GM19025 (cell line): ENCODE measurements at regions not wholly inside any gene's neighbourhood (a gene's known extent, or its start where the extent isn't known, plus 50 kb on each side); places are given as distances from the start of the nearest gene placed in this dataset.

Experiments
- ATAC-seq: cut with Tn5 transposase; IDR thresholded peaks from one replicate; pipeline ENCODE4 v1.9.1; 2021; ENCODE audit warnings: mild to moderate bottlenecking, low read depth, moderate library complexity; ENCODE audit not compliant: unreplicated experiment

- ATAC-seq: no peak
Observed at GRCh38 chr5:1708592-1709141, 91.0 kb downstream of the MRPL36 start.

GRCh38 chr5:1707467-1707866, 92.2 kb downstream of the MRPL36 start:
- ATAC-seq: no peak

DNA sequence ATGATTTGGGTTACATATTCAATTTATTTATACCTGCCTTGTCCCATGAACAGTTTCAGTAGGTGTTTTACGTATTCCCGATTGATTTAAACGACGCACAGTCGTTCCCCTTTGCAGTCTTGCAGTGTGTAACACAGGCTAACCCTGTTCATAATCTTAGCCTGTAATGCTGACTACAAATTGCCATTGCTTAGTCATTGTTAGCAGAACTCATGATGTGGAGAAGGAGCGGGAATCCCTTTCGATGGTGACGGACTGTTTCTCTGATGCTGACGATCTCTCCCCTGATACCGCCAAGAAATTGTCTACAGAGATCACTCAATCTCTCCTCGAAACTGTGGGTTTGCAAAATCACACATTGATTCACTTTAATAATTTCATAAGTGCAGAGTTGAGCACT, 93.2 kb downstream of the MRPL36 start:
- no peak for ATAC-seq

- ATAC-seq: no peak
Observed at GRCh38 chr5:1706021-1706420, 93.6 kb downstream of the MRPL36 start.

DNA sequence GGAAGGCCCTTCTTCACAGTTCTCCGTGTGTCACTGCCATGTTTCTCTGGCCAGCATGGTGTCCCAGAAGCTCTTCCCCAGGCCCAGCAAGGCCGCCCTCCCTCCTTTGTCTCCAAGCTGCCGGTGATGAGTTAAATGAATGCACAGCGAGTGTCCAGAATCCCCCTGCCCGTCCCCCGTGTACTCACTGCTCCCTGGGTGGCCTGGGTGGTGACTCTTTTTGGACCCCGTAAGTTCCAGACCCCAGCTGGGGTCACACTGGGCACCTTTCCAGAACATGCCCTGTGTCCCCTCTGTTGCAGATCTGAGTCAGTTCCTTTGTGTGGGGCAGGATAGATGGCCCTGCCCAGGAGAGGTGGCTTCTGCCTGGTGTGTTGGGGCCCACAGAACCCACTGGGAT, 95.0 kb downstream of the MRPL36 start:
- ATAC-seq: no peak

GRCh38 chr5:1704266-1704665, 95.4 kb downstream of the MRPL36 start:
- ATAC-seq: no peak

DNA sequence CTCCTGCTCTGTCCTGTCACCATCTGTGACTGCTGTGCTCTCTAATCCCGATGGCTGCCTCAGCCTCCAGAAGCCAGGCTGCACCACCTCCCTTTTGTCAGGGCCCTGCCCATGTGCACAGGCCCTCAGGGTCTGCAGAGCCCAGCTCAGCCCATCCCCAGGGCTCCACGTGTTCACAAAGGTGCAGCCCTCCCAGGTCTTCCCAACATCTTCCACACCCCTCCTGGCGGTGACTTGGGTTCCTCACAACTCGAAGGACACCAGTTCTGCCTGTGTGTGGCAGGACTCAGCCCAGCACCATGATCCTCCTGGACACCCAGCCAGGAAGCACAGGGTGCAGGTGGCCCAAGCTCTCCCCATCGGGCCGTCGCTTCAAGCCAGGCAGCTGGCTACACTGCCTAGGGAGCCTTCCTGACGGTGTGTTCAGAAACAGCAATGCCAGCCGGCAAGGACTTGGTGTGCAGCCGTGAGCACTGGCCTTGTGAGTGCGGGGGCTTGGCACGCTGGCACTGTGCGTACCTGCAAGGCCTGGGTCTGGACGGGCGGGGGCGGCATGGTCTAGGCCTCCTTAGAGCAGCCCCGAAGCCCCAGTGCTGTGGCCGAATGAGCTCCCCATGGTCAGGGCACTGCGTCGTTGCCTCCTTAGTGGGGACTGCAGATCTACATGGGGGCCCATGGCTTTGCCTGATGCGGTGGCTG, 96.1 kb downstream of the MRPL36 start:
- ATAC-seq: no peak

DNA sequence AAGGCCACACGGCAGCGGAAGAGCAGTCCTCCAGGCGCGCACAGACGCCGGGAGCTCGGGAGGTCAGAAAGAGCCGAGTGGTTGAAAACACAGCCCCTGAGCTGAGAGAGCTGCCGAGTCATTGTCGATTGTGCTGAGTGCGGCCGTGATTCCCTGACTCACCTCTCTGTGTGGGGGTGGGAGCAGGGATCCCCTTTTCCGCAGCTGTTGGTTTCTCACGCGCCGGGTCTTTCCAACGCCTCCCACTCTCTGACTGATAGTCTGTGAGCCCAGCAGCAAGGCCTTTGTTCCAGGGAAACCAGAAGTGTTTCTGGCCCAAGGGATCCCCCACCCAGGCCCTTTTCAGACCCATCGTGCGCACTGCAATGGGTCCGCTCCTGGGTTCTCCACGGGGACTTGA, 97.3 kb downstream of the MRPL36 start:
- no peak for ATAC-seq

GRCh38 chr5:1701884-1702283, 97.8 kb downstream of the MRPL36 start:
- ATAC-seq: no peak

GRCh38 chr5:1701216-1701864, 98.3 kb downstream of the MRPL36 start:
- ATAC-seq: no peak

GRCh38 chr5:1699394-1699793, 100.2 kb downstream of the MRPL36 start:
- no peak for ATAC-seq

GRCh38 chr5:1698589-1699316, 100.9 kb downstream of the MRPL36 start:
- ATAC-seq: no peak

DNA sequence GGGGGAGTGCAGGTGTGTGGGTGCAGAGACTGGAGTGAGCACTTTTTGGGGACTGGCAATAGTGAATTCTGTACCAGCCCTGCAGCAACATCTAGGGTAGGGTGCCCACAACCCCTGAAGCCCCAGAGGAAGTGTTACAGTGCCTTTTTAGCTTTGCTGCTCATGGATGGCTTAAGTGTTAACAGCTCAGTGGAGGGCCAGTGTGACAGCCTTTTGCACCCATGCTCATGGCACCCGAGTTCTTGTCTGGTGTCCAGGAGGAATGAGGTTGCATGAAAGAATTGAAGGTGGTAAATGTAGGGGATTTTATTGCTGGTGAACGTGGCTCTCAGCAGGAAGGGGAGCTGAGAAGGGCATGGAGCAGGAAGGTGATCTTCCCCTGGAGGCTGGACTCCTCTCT, 107.3 kb downstream of the MRPL36 start:
- ATAC-seq: no peak

DNA sequence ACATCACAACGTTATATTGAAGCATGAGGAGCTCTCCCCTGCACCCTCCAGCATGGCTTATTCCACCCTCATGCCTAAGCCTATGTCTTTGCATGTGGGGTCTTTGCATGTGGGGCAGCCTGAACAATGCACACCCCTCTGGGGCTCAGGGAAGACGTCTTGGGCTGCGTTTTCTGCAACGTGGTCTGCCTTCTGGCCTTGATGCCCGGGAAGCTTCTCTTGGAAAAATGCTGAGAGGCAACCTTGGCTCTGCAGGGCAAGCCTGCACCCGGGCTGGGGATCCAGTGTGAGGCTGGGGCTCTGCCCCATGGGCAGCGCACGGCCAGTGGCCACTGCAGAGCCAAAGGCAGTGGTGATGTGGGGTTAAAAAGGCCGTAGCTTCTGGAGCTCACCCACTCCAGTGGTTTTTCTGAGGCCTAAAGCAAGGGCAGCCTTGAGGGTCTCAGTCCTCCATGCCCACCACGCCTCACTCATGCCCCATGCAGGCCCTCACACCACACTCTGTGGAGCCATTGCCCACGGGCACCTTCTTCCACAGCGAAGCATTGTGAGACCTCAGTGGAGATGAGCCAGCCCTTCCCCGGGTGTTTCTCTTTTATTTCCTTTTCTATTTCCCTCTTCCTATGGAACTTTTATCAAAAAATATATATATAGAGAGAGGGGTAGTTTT, 112.2 kb downstream of the MRPL36 start:
- ATAC-seq: no peak

GRCh38 chr5:1686016-1686802, 113.4 kb downstream of the MRPL36 start:
- no peak for ATAC-seq

DNA sequence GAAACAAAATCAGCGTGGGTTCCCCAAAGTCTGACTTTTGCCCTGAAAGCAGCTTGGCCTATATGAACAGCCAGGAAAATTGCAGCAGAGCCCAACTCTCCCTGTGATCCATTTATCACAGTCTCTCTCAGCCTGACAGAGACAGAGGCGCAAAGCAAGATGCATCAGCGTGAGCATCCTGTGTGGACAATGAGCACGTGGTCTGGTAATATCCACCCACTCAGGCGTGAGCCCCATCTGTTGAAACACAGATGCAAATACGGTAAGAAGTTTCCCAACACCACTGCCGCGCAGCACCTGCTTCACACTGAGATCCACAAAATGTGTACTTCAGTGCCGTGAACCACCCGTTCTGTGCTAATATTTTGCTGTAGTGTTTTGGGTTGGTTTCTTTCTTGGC, 114.6 kb downstream of the MRPL36 start:
- no peak for ATAC-seq

GRCh38 chr5:1681955-1682354, 117.7 kb downstream of the MRPL36 start:
- no peak for ATAC-seq

DNA sequence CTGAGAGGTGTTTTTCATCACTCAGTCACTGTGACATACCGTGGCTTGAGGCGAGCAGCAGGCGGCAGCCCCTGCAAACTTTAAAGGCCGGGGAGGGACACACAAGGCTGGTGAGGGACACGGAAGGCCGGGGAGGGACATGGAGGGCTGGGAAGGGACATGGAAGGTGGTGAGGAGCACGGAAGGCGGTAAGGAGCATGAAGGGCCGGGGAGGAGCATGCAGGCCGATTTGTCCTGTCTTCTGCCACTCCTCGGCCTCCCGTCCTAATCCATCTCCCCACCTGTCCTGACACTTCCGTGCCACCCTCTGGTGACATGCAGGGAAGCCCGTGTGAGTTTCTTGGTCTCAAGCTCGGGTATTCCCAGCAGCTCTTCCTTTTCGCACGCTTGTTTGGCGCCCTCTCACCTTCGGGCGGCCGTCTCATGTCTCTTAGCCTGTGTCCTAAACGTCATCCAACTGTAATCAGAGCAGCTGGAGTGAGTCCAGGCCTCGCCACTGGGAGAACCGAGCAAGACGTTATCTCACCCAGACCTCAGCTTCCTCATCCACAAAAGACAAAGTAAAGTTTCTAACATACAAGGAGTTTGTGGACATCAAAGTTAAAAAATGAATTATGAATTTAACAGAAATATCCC, 126.5 kb downstream of the MRPL36 start:
- ATAC-seq: no peak

DNA sequence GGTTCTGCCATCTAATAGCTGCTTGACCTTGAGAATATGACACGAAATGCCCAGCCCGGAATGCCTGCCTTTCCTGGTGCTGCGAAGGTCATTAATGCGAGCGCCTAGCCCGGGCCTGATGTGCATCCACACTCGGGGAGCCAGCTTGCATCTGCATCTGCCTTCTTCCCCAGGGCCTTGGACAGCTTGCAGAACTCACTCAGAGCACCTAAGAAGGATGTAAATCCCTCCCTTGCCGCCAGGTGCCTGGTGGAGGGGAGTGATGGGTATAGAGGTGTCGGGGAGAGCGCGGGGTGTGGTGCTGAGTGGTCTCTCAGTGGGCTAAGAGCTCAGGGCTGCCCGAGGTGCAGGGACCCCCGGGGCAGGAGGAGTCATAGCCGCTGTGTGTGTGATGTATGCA, 127.2 kb downstream of the MRPL36 start:
- ATAC-seq: no peak

DNA sequence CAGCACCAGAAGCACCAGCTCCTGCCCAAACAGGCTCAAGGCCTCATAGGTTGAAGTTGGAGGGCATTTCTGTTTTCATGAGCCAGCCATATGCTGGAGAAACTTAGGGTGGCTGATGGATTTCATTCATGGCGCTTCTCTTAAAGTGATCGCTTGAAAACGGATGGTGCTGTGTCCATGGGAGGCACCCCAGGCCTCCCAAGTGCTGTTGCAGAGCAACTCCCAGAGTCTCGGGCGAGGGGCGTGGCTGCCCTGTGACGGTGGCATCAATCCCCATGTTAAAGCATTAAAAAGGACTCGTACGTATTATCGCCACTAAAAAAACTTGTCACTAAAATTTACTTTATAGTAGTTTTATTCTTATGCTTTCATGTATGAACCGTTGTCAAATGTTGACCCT, 128.3 kb downstream of the MRPL36 start:
- ATAC-seq: no peak
